Parathyroid adenoma (tissue), 2 donors: ENCODE measurements at regions not wholly inside any gene's neighbourhood (a gene's known extent, or its start where the extent isn't known, plus 50 kb on each side); places are given as distances from the start of the nearest gene placed in this dataset.
"Not testable (repeated sequence)": the region's sequence is repeated elsewhere in the genome, so short reads cannot be mapped to it uniquely, and the experiment has no call there.

Experiments used
- H2AFZ ChIP-seq: fragments of 300-600 bp; sonication (generic); one replicate; pipeline ENCODE4 v1.7.0; 2017; ENCODE audit warnings: antibody characterized with exemption, mild to moderate bottlenecking
- H3K27ac ChIP-seq: fragments of 300-600 bp; sonication (generic); one replicate; pipeline ENCODE4 v1.7.0; 2017
- H3K27me3 ChIP-seq: fragments of 300-600 bp; sonication (generic); one replicate; pipeline ENCODE4 v1.7.0; 2017; ENCODE audit warnings: low read length; ENCODE audit not compliant: control insufficient read depth, insufficient read depth
- H3K36me3 ChIP-seq: fragments of 300-600 bp; sonication (generic); one replicate; pipeline ENCODE4 v1.7.0; 2017; ENCODE audit warnings: low read length; ENCODE audit not compliant: control insufficient read depth, insufficient read depth
- H3K4me1 ChIP-seq: fragments of 300-600 bp; sonication (generic); one replicate; pipeline ENCODE4 v1.7.0; 2017; ENCODE audit warnings: control low read depth
- H3K4me2 ChIP-seq: fragments of 300-600 bp; sonication (generic); one replicate; pipeline ENCODE4 v1.7.0; 2017; ENCODE audit warnings: low read length
- H3K4me3 ChIP-seq: fragments of 300-600 bp; sonication (generic); one replicate; pipeline ENCODE4 v1.7.0; 2017; ENCODE audit warnings: low read depth, low read length
- H3K79me2 ChIP-seq: fragments of 300-600 bp; sonication (generic); one replicate; pipeline ENCODE4 v1.7.0; 2017; ENCODE audit warnings: control low read depth
- H3K9ac ChIP-seq: fragments of 300-600 bp; sonication (generic); one replicate; pipeline ENCODE4 v1.7.0; 2017; ENCODE audit warnings: mild to moderate bottlenecking
- H3K9me3 ChIP-seq: fragments of 300-600 bp; sonication (generic); one replicate; pipeline ENCODE4 v1.7.0; 2017; ENCODE audit warnings: low read length; ENCODE audit not compliant: control insufficient read depth
- TF ChIP-seq, protein P1 (sequence below): fragments of 300-600 bp; sonication (generic); IDR thresholded peaks from one replicate; pipeline ENCODE4 v1.7.0; 2017; ENCODE audit warnings: antibody characterized with exemption, mild to moderate bottlenecking
- donor health status: primary hyperparathyroidism.

- no peak overlapping the region for H3K27ac ChIP-seq
Measured at GRCh38 chr20:56779452-56780143, 150.5 kb downstream of the TFAP2C start.

DNA sequence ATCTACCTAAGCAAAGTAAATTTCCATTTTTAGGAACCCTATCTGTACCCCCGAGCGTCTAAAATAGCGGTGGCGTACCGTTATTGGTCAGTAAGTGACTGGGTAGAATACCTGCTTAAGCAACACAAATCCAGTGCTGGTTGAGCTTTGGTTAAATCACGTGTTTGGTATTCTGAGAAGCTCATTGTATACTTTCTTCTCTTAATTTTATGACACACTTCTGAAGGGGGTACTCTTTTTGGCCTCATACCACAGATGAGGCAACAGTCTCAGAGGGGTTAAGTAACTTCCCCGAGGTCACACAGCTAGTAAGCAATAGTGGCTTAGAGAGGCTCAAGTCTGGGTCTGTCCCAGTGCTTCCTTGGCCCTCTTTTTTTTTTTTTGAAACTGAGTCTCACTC lies 151.2 kb downstream of the TFAP2C start:
- H2AFZ ChIP-seq: no peak overlapping the region
- H3K27me3 ChIP-seq: no peaks in the 10 kb centered on the region
- no peaks in the 10 kb centered on the region for H3K4me1 ChIP-seq
- H3K4me3 ChIP-seq: no peak overlapping the region
- H3K4me2 ChIP-seq: no peak overlapping the region
- H3K79me2 ChIP-seq: no peaks in the 10 kb centered on the region
- no peak overlapping the region for H3K27ac ChIP-seq
- no peaks in the 10 kb centered on the region for H3K36me3 ChIP-seq
- no peak overlapping the region for H3K9ac ChIP-seq
- TF ChIP-seq, protein P1, sequence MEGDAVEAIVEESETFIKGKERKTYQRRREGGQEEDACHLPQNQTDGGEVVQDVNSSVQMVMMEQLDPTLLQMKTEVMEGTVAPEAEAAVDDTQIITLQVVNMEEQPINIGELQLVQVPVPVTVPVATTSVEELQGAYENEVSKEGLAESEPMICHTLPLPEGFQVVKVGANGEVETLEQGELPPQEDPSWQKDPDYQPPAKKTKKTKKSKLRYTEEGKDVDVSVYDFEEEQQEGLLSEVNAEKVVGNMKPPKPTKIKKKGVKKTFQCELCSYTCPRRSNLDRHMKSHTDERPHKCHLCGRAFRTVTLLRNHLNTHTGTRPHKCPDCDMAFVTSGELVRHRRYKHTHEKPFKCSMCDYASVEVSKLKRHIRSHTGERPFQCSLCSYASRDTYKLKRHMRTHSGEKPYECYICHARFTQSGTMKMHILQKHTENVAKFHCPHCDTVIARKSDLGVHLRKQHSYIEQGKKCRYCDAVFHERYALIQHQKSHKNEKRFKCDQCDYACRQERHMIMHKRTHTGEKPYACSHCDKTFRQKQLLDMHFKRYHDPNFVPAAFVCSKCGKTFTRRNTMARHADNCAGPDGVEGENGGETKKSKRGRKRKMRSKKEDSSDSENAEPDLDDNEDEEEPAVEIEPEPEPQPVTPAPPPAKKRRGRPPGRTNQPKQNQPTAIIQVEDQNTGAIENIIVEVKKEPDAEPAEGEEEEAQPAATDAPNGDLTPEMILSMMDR: no peak
- no peaks in the 10 kb centered on the region for H3K9me3 ChIP-seq

More at GRCh38 chr20:56779452-56780143, 150.5 kb downstream of the TFAP2C start:
- TF ChIP-seq, protein P1: no peak
- H3K36me3 ChIP-seq: no peaks in the 10 kb centered on the region
- H2AFZ ChIP-seq: no peak overlapping the region
- no peaks in the 10 kb centered on the region for H3K27me3 ChIP-seq
- H3K9ac ChIP-seq: no peak overlapping the region
- no peaks in the 10 kb centered on the region for H3K79me2 ChIP-seq
- no peak overlapping the region for H3K4me3 ChIP-seq
- no peaks in the 10 kb centered on the region for H3K9me3 ChIP-seq
- H3K4me2 ChIP-seq: no peak overlapping the region
- H3K4me1 ChIP-seq: no peaks in the 10 kb centered on the region

DNA sequence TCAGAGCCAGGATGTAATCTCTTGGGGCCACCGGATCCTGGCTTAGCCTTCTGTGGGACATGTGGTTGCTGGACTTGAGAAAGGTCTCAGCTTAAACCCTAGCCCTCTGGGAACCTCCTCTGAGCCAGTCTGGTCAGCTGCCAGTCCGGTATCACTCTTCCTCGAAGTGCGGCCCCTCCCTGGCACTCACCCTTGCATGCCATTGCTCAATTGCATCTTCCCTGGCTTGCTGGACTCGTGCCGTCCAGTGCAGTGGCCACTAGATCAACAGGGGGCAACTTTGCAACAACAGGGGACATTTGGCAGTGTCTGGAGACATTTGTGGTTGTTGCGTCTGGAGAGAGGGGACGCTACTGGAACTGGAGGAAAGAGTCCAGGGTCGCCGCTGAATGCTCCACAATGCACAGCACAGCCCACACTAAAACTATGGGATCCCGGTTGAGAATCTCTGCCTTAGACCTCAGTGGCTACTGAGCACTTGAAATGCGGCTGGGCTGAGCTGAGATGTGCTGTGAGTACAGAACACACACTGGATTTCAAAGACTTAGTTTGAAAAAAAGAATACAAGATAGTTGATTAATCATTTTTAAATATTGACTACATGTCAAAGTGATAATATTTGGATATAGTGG lies 152.1 kb downstream of the TFAP2C start:
- H3K4me1 ChIP-seq: no peaks in the 10 kb centered on the region
- no peak overlapping the region for H3K27ac ChIP-seq
- H3K79me2 ChIP-seq: no peaks in the 10 kb centered on the region
- no peak overlapping the region for H3K4me3 ChIP-seq
- no peaks in the 10 kb centered on the region for H3K27me3 ChIP-seq
- no peak overlapping the region for H3K4me2 ChIP-seq
- no peaks in the 10 kb centered on the region for H3K9me3 ChIP-seq
- H3K9ac ChIP-seq: no peak overlapping the region
- H3K36me3 ChIP-seq: no peaks in the 10 kb centered on the region
- TF ChIP-seq, protein P1: no peak
- no peak overlapping the region for H2AFZ ChIP-seq

DNA sequence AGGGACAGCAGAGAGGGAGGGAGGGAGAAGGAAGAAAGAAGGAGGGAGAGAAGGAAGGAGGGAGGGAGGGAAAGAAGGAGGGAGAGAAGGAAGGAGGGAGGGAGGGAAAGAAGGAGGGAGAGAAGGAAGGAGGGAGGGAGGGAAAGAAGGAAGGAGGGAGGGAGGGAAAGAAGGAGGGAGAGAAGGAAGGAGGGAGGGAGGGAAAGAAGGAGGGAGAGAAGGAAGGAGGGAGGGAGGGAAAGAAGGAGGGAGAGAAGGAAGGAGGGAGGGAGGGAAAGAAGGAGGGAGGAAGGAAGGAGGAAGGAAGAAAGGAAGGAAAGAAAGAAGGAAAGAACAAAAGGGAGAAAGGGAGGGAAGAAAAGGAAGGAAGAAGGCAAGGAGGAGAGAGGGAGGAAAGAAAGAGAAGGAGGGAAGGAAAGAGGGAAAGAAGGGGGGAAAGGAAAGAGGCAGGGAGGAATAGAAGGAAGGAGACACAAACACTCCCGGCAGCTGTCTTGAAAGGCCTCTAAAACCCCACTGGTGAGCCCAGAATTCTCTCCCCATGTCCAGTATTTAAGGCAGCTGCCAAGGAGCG lies 153.0 kb downstream of the TFAP2C start:
- H3K27ac ChIP-seq, H3K79me2 ChIP-seq, H3K4me3 ChIP-seq, H3K9me3 ChIP-seq, H3K36me3 ChIP-seq, H2AFZ ChIP-seq, H3K4me1 ChIP-seq, H3K9ac ChIP-seq, H3K27me3 ChIP-seq, H3K4me2 ChIP-seq: not testable (repeated sequence)

- not testable (repeated sequence) for H3K4me2 ChIP-seq, H2AFZ ChIP-seq, H3K4me1 ChIP-seq, H3K79me2 ChIP-seq, H3K27me3 ChIP-seq, H3K9ac ChIP-seq, H3K9me3 ChIP-seq, H3K27ac ChIP-seq, H3K36me3 ChIP-seq, H3K4me3 ChIP-seq
Measured at GRCh38 chr20:56782814-56783213, 153.7 kb downstream of the TFAP2C start.
